B cell (primary cell): ENCODE measurements at regions not wholly inside any gene's neighbourhood (a gene's known extent, or its start where the extent isn't known, plus 50 kb on each side); places are given as distances from the start of the nearest gene placed in this dataset.

Experiments
- CTCF ChIP-seq: fragments of 200-600 bp; IDR thresholded peaks from one replicate; pipeline ENCODE4 v1.8.0; 2022; ENCODE audit warnings: antibody characterized with exemption, mild to moderate bottlenecking
- EZH2 ChIP-seq: IDR thresholded peaks from 2 replicates; pipeline ENCODE4 v1.6.1; 2012; ENCODE audit warnings: borderline replicate concordance, low read depth, mild to moderate bottlenecking, moderate library complexity, low read length; ENCODE audit not compliant: insufficient read depth, poor library complexity, severe bottlenecking

GRCh38 chr5:159508344-159508743, 178.1 kb upstream of the IL12B start:
- TF ChIP-seq CTCF (no peak), EZH2 (no peak)
